GM12878 (cell line): ENCODE measurements at regions not wholly inside any gene's neighbourhood (a gene's known extent, or its start where the extent isn't known, plus 50 kb on each side); places are given as distances from the start of the nearest gene placed in this dataset.
"Not testable (repeated sequence)": the region's sequence is repeated elsewhere in the genome, so short reads cannot be mapped to it uniquely, and the experiment has no call there.

Experiments
- ATAC-seq: fragments of 200-7000 bp; cut with Tn5 transposase; 3 replicates; pipeline ENCODE4 v1.9.1; 2020; ENCODE audit warnings: mild to moderate bottlenecking, moderate library complexity
- BruUV-seq: library from RNA; stranded (reverse); fragments of 400-500 nt; replicated peaks from 2 replicates; lab custom pipeline; 2021; lab: Mats Ljungman, UMichigan
- CTCF ChIA-PET: fragments of 300-600 bp; sonication (Branson Sonifier 250); formaldehyde crosslinking; extraction: SDS; loops from one replicate; lab custom pipeline; 2021; ENCODE audit warnings: inconsistent platforms; lab: Yijun Ruan, JAX
- POLR2A ChIA-PET: fragments of 350-600 bp; formaldehyde crosslinking; extraction: SDS; loops from one replicate; lab custom pipeline; 2021; ENCODE audit warnings: inconsistent platforms; lab: Charles Lee
- RAD21 ChIA-PET: fragments of 300-600 bp; sonication (Branson Sonifier 250); formaldehyde crosslinking; loops from one replicate; lab custom pipeline; 2023; ENCODE audit warnings: antibody characterized with exemption; ENCODE audit not compliant: unreplicated experiment; lab: Charles Lee
- SMC1A ChIA-PET: fragments of 300-600 bp; sonication (Branson Sonifier 250); formaldehyde crosslinking; loops from one replicate; lab custom pipeline; 2023; ENCODE audit not compliant: unreplicated experiment, uncharacterized antibody; lab: Charles Lee
- DNase-seq: peaks from one replicate; pipeline ENCODE4 v3.0.0-alpha.2; 2011; ENCODE audit warnings: low read depth, low spot score
- FAIRE-seq: peaks from 3 replicates; lab custom pipeline; 2011; peaks lifted over from hg19 to GRCh38; lab: Jason Lieb, UNC
- H2AFZ ChIP-seq: 2 replicates; pipeline ENCODE4 v1.6.0; 2011; ENCODE audit warnings: low read depth, low read length, control low read depth; ENCODE audit not compliant: control insufficient read depth
- H3K27ac ChIP-seq: 2 replicates; pipeline ENCODE4 v1.5.1; 2011; ENCODE audit warnings: control low read depth; ENCODE audit not compliant: control insufficient read depth, insufficient read depth
- H3K27me3 ChIP-seq, 2 experiments: replicated peaks in 1 of 2; 2 replicates each; pipeline versions ENCODE4 v1.6.0 to v1.6.1; 2011; ENCODE audit warnings: low read length in 1 of 2; ENCODE audit not compliant: control insufficient read depth in 2 of 2, insufficient read depth in 2 of 2
- H3K36me3 ChIP-seq, 2 experiments: 2 replicates each; pipeline ENCODE4 v1.5.1; 2011; ENCODE audit warnings: low read length in 1 of 2; ENCODE audit not compliant: control insufficient read depth in 2 of 2, insufficient read depth in 2 of 2
- H3K4me1 ChIP-seq: 2 replicates; pipeline ENCODE4 v1.6.1; 2011; ENCODE audit warnings: mild to moderate bottlenecking, low read length, moderate library complexity, mixed read lengths; ENCODE audit not compliant: control insufficient read depth, insufficient read depth
- H3K4me2 ChIP-seq: 2 replicates; pipeline ENCODE4 v1.6.0; 2011; ENCODE audit warnings: control low read depth; ENCODE audit not compliant: control insufficient read depth, insufficient read depth
- H3K4me3 ChIP-seq: fragments of 200-600 bp; sonication (generic); 2 replicates; pipeline ENCODE4 v1.5.1; 2016
- H3K79me2 ChIP-seq: 2 replicates; pipeline ENCODE4 v1.6.0; 2011; ENCODE audit warnings: low read length; ENCODE audit not compliant: control insufficient read depth, insufficient read depth
- H3K9ac ChIP-seq: 2 replicates; pipeline ENCODE4 v1.8.0; 2011; ENCODE audit warnings: low read length, control low read depth, mixed read lengths; ENCODE audit not compliant: control insufficient read depth, insufficient read depth
- H3K9me3 ChIP-seq: replicated peaks from 3 replicates; pipeline ENCODE4 v1.5.1; 2011; ENCODE audit warnings: mild to moderate bottlenecking, low read length; ENCODE audit not compliant: control insufficient read depth, insufficient read depth
- H4K20me1 ChIP-seq: 2 replicates; pipeline ENCODE4 v1.6.0; 2011; ENCODE audit not compliant: control insufficient read depth, insufficient read depth
- BCLAF1 ChIP-seq: fragments of 450-650 bp; IDR thresholded peaks from 2 replicates; pipeline ENCODE4 v1.6.1; 2017; ENCODE audit warnings: antibody characterized with exemption, mild to moderate bottlenecking, moderate library complexity
- IRF3 ChIP-seq: fragments of 450-650 bp; IDR thresholded peaks from 2 replicates; pipeline ENCODE4 v1.6.1; 2014; ENCODE audit warnings: mild to moderate bottlenecking
- RUNX3 ChIP-seq: IDR thresholded peaks from 2 replicates; pipeline ENCODE4 v1.6.1; 2012; ENCODE audit warnings: low read length, inconsistent platforms
- in situ Hi-C: fragments of 300-500 bp; cut with MboI; formaldehyde crosslinking; loops from 9 replicates; pipeline ENCODE4 v1.14.3; 2018; ENCODE audit warnings: mixed read lengths
- intact Hi-C: fragments of 100-400 bp; cut with micrococcal nuclease; formaldehyde crosslinking; loops from one replicate; pipeline ENCODE4 v1.14.2; 2022; ENCODE audit not compliant: unreplicated experiment

GRCh38 chr16:79834720-79835119, 234.2 kb upstream of the MAF start (continued):
- TF ChIP-seq IRF3 (no peak), BCLAF1 (no peak), RUNX3 (no peak)

- DNase-seq, H3K4me3 ChIP-seq, H3K9me3 ChIP-seq, H4K20me1 ChIP-seq, ATAC-seq, H3K79me2 ChIP-seq, intact Hi-C loops, H3K27ac ChIP-seq, BruUV-seq, H2AFZ ChIP-seq, FAIRE-seq, POLR2A ChIA-PET, CTCF ChIA-PET, H3K4me1 ChIP-seq, H3K9ac ChIP-seq, in situ Hi-C loops, RAD21 ChIA-PET, H3K36me3 ChIP-seq, H3K27me3 ChIP-seq, SMC1A ChIA-PET, H3K4me2 ChIP-seq: not testable (repeated sequence)
Measured at GRCh38 chr16:79834003-79834402, 233.5 kb upstream of the MAF start.
